NB4 (cell line): ENCODE measurements at regions not wholly inside any gene's neighbourhood (a gene's known extent, or its start where the extent isn't known, plus 50 kb on each side); places are given as distances from the start of the nearest gene placed in this dataset.
A peak's percentile ranks its signal among the peaks of the same experiment; 100 is the strongest.

Experiments used
- DNase-seq: peaks from one replicate; pipeline ENCODE4 v3.0.0; 2010; ENCODE audit warnings: low read depth
- H3K4me3 ChIP-seq: one replicate; pipeline ENCODE4 v1.5.1; 2011; ENCODE audit warnings: mild to moderate bottlenecking, low read depth, low read length, moderate library complexity
- CTCF ChIP-seq: IDR thresholded peaks from one replicate; pipeline ENCODE4 v1.5.1; 2012; ENCODE audit warnings: low read depth, low read length
- MYC ChIP-seq: IDR thresholded peaks from 2 replicates; pipeline ENCODE4 v1.6.1; 2011; ENCODE audit warnings: low read depth, low read length
- POLR2A ChIP-seq: IDR thresholded peaks from 2 replicates; pipeline ENCODE4 v1.6.1; 2011; ENCODE audit warnings: mild to moderate bottlenecking; ENCODE audit not compliant: insufficient read length; ENCODE audit errors: extremely low read depth
- TF ChIP-seq, protein P1 (sequence below): IDR thresholded peaks from 2 replicates; pipeline ENCODE4 v1.6.1; 2011; ENCODE audit warnings: low read depth, low read length

GRCh38 chr17:13704333-13704732 is 102.6 kb upstream of the HS3ST3A1 start:
- DNase-seq: no peak
- H3K4me3 ChIP-seq: no peak overlapping the region
- TF ChIP-seq POLR2A (no peak), MYC (no peak)

DNA sequence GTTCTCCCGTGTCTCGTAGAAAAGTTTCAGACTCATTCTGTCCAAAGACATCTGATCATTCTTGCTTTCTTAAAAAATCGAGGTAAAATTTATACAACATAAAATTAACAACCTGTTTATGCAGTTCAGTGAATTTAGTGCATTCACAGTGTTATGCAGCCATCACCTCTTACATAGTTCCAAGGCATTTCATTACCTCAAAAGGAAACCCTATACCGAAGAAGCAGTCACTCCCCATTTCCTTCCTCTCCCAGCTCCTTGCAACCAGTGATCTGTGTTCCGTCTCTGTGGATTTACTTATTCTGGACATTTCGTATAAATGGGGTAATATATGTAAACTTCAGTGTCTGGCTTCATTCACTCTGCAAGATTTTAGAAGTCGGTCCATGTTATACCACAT is 103.5 kb upstream of the HS3ST3A1 start:
- no peak overlapping the region for H3K4me3 ChIP-seq
- DNase-seq: no peak
- no peak for TF ChIP-seq POLR2A

DNA sequence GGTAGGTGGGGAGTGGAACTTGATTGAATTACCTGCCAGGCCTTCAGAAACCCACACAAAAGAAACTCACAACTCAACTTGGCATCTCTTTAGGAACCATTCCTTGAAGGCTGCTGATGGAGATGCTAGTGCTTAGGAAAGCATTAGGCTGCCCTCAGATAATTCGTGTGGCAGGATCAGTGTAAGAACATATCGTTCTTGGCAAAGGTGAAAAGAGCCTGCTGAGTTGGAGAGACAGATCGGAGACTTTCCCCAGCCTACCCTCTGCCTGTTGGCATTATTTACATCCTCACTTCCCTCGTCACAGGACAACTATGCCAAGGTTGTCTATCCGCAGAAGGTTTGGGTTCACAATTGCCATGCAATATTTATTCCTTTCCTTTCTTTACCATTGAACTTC is 120.0 kb upstream of the HS3ST3A1 start:
- H3K4me3 ChIP-seq: no peak overlapping the region
- no peak for DNase-seq
- TF ChIP-seq, protein P1, sequence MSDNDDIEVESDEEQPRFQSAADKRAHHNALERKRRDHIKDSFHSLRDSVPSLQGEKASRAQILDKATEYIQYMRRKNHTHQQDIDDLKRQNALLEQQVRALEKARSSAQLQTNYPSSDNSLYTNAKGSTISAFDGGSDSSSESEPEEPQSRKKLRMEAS: no peak

GRCh38 chr17:13725288-13725990 is 123.7 kb upstream of the HS3ST3A1 start:
- DNase-seq: peak; percentile 36
- H3K4me3 ChIP-seq: no peak overlapping the region
- no peak for TF ChIP-seq CTCF
- TF ChIP-seq, protein P1: peak; percentile 23; the same call in 1 of the 2 replicates

GRCh38 chr17:13727441-13728171 is 125.9 kb upstream of the HS3ST3A1 start:
- TF ChIP-seq MYC (no peak), POLR2A (no peak), CTCF (no peak)
- TF ChIP-seq, protein P1: no peak
- H3K4me3 ChIP-seq: no peak overlapping the region
- peak; percentile 67 for DNase-seq

- DNase-seq: no peak
- TF ChIP-seq MYC: no peak
- TF ChIP-seq CTCF: no peak
- TF ChIP-seq, protein P1: no peak
- no peak for TF ChIP-seq POLR2A
- H3K4me3 ChIP-seq: no peak overlapping the region
Measured at GRCh38 chr17:13728781-13729180, 127.1 kb upstream of the HS3ST3A1 start.

DNA sequence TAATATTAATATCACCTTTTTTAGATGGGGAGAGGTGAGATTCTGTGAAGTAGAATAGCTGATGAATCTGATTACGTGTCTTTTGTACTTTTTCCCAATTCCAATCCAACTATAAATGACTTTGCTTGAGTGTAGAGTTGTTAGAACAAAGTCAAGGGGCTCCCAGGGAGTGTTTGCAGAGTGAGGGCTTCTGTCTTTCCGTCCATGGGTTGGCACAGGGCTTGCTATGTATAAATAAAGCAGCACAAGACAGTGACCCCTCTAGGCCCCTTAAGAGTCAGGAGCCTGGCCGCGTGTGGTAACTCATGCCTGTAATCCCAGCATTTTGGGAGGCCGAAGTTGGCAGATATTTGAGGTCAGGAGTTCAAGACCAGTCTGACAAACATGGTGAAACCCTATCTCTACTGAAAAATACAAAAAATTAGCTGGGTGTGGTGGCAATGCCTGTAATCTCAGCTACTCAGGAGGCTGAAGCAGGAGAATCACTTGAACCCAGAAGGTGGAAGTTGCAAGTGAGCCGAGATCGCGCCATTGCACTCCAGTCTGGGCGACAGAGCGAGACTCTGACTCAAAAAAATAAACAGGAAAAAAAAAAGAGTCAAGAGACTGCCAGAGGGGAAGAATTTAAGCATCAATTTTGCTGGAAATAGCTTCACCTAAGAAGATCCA is 127.9 kb upstream of the HS3ST3A1 start:
- DNase-seq: no peak
- TF ChIP-seq CTCF (no peak), MYC (no peak), POLR2A (no peak)
- TF ChIP-seq, protein P1: no peak
- no peak overlapping the region for H3K4me3 ChIP-seq
